ENCODE measurements at regions not wholly inside any gene's neighbourhood (a gene's known extent, or its start where the extent isn't known, plus 50 kb on each side); places are given as distances from the start of the nearest gene placed in this dataset.

DNA sequence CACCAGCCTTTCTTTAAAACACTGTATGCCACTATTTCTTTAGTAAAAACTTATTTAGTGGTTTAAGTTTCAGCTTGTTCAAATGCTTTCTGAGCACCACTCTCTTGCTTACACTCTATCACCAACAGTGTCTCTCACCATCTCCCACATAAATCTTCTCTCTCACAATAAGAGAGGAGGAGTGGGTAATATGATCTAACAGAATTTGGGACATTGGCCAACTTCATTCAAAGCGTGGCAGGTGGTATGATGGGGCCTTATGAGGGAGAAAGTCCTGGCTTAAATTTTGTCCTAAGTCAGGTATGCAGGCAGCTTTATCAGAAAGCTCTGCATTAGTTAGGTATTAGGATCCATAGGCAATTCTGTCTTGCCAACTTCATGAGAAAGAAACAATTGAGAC lies 1132.5 kb downstream of the TUSC7 start:
- TF ChIP-seq, protein P1, sequence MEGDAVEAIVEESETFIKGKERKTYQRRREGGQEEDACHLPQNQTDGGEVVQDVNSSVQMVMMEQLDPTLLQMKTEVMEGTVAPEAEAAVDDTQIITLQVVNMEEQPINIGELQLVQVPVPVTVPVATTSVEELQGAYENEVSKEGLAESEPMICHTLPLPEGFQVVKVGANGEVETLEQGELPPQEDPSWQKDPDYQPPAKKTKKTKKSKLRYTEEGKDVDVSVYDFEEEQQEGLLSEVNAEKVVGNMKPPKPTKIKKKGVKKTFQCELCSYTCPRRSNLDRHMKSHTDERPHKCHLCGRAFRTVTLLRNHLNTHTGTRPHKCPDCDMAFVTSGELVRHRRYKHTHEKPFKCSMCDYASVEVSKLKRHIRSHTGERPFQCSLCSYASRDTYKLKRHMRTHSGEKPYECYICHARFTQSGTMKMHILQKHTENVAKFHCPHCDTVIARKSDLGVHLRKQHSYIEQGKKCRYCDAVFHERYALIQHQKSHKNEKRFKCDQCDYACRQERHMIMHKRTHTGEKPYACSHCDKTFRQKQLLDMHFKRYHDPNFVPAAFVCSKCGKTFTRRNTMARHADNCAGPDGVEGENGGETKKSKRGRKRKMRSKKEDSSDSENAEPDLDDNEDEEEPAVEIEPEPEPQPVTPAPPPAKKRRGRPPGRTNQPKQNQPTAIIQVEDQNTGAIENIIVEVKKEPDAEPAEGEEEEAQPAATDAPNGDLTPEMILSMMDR (IDR thresholded peaks at IDR 0.05; ENCODE audit: low read depth, low read length), result no peak
- no peak for TF ChIP-seq EZH2phosphoT487 (IDR thresholded peaks at IDR 0.05; ENCODE audit: low read depth)

Data from OCI-LY3 (cell line).